Right atrium auricular region (tissue), 2 donors: ENCODE measurements at regions not wholly inside any gene's neighbourhood (a gene's known extent, or its start where the extent isn't known, plus 50 kb on each side); places are given as distances from the start of the nearest gene placed in this dataset.

Experiments
- DNase-seq: peaks from one replicate; pipeline ENCODE4 v3.0.0-alpha.2; 2019; ENCODE audit warnings: low spot score
- H3K27ac ChIP-seq, 2 donors: fragments of 200-600 bp; sonication (generic); 1 replicate in 1 of 2; 2 replicates in 1 of 2; pipeline ENCODE4 v1.5.1; 2016 to 2019
- H3K27me3 ChIP-seq, 2 donors: fragments of 200-600 bp; sonication (generic); one replicate each; pipeline versions ENCODE4 v1.5.1 to v1.6.0; 2017 to 2019
- H3K36me3 ChIP-seq: fragments of 200-600 bp; sonication (generic); one replicate; pipeline ENCODE4 v1.5.1; 2016
- H3K4me1 ChIP-seq, 2 donors: fragments of 200-600 bp; sonication (generic); one replicate each; pipeline versions ENCODE4 v1.5.1 to v1.6.0; 2017 to 2019
- H3K4me3 ChIP-seq, 2 donors: fragments of 200-600 bp; sonication (generic); 1 replicate in 1 of 2; 2 replicates in 1 of 2; pipeline ENCODE4 v1.5.1; 2017 to 2019; ENCODE audit warnings: mild to moderate bottlenecking in 1 of 2, moderate library complexity in 1 of 2
- H3K9me3 ChIP-seq, 2 donors: fragments of 200-600 bp; sonication (generic); one replicate each; pipeline ENCODE4 v1.5.1; 2019
- TF ChIP-seq, protein P1 (sequence below), 2 donors: fragments of 200-600 bp; sonication (generic); IDR thresholded peaks; one replicate each; pipeline ENCODE4 v1.5.1; 2019; ENCODE audit warnings: antibody characterized with exemption in 2 of 2

DNA sequence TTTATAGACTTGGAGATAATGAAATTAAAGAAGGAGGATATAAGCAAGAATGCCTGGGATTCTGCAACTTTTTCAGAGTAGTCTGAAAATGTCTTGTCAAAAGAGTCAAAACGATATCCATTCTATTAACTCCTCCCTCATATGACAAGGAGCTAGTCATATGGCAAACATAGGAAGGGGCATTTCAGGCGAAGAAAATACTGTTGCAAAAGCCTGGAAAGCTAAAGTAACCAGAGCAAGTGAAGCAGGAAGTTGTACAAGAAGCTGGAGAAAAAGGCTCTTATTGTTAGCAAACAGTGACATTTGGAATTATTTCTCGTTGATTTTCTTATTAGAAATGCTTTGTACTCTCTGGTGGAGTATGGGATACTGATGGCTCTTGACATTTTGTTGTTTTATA, 94.0 kb upstream of the PTPRD start:
- Histone ChIP-seq H3K27ac (no peak overlapping the region), H3K4me1 (no peaks in the 10 kb centered on the region), H3K4me3 (no peak overlapping the region), H3K36me3 (no peaks in the 10 kb centered on the region), H3K27me3 (no peaks in the 10 kb centered on the region), H3K9me3 (no peaks in the 10 kb centered on the region)
- TF ChIP-seq, protein P1, sequence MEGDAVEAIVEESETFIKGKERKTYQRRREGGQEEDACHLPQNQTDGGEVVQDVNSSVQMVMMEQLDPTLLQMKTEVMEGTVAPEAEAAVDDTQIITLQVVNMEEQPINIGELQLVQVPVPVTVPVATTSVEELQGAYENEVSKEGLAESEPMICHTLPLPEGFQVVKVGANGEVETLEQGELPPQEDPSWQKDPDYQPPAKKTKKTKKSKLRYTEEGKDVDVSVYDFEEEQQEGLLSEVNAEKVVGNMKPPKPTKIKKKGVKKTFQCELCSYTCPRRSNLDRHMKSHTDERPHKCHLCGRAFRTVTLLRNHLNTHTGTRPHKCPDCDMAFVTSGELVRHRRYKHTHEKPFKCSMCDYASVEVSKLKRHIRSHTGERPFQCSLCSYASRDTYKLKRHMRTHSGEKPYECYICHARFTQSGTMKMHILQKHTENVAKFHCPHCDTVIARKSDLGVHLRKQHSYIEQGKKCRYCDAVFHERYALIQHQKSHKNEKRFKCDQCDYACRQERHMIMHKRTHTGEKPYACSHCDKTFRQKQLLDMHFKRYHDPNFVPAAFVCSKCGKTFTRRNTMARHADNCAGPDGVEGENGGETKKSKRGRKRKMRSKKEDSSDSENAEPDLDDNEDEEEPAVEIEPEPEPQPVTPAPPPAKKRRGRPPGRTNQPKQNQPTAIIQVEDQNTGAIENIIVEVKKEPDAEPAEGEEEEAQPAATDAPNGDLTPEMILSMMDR (IDR thresholded peaks at IDR 0.05), result no peak
- DNase-seq, result no peak

DNA sequence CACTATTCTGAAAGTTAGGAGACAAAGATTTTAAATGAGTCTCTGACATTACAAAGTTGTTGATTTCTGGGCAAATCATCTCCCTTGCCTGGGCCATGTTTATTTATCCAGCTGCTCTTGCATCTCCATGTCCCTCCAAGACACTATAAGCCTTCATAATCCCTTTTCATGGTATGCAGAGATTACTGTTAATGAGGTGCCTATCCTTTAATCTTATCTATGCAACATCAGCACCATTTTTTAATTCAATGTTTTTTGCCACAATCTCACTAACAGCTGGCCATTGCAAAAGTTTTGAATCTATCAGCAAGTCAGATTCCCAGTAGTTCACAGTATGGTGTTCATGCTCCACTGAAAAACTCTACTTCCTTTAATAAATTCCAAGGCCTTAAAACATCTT, 108.5 kb upstream of the PTPRD start:
- H3K27ac ChIP-seq, result no peak overlapping the region
- H3K27me3 ChIP-seq, result no peaks in the 10 kb centered on the region
- H3K4me3 ChIP-seq, result no peak overlapping the region
- no peak for DNase-seq
- H3K36me3 ChIP-seq, result no peaks in the 10 kb centered on the region
- TF ChIP-seq, protein P1 (IDR thresholded peaks at IDR 0.05), result no peak
- H3K9me3 ChIP-seq, result no peaks in the 10 kb centered on the region
- no peaks in the 10 kb centered on the region for H3K4me1 ChIP-seq

DNA sequence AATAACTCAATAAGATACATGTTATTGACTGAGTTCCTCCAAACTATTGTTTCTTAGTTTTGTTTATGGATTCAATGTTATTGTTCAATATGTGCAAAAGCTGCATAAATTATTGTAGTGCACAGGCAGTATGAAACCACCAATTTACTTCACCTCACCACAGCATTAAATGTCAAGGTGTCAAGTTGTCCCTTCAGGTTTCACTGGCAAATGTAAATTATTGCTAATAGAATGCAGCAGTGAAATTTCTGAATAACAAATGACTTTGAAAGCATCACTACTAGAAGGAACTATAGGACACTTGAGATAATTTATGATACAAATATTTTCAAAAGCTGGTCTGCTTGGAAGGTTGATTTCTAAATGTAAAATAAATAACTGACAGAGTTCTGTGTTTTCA, 116.4 kb upstream of the PTPRD start:
- H3K4me3 ChIP-seq, result no peak overlapping the region
- TF ChIP-seq, protein P1 (IDR thresholded peaks at IDR 0.05), result no peak
- no peaks in the 10 kb centered on the region for H3K4me1 ChIP-seq
- H3K9me3 ChIP-seq, result no peaks in the 10 kb centered on the region
- no peaks in the 10 kb centered on the region for H3K36me3 ChIP-seq
- DNase-seq, result no peak
- no peak overlapping the region for H3K27ac ChIP-seq
- no peaks in the 10 kb centered on the region for H3K27me3 ChIP-seq

DNA sequence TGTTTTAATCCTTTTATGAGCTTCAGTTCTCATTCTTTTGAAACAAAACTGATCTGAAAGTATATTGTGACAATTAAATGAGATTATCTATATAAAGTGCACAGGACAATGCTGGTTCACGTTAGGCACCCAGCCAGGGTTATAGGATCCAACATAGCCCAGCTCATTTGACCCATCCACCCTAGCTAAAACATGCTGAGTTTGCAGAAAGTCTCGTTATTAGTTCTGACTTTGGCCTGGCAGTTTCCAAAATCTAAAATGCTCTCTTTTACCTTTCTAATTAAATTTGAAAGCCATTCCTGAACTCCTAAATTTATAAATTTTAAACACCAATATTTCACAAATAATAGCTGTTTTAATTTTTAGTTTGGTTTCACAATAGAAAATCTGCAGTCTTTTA, 131.9 kb upstream of the PTPRD start:
- H3K9me3 ChIP-seq, result no peaks in the 10 kb centered on the region
- H3K36me3 ChIP-seq, result no peaks in the 10 kb centered on the region
- no peaks in the 10 kb centered on the region for H3K4me1 ChIP-seq
- H3K4me3 ChIP-seq, result no peak overlapping the region
- TF ChIP-seq, protein P1 (IDR thresholded peaks at IDR 0.05), result no peak
- no peak for DNase-seq
- no peaks in the 10 kb centered on the region for H3K27me3 ChIP-seq
- no peak overlapping the region for H3K27ac ChIP-seq

DNA sequence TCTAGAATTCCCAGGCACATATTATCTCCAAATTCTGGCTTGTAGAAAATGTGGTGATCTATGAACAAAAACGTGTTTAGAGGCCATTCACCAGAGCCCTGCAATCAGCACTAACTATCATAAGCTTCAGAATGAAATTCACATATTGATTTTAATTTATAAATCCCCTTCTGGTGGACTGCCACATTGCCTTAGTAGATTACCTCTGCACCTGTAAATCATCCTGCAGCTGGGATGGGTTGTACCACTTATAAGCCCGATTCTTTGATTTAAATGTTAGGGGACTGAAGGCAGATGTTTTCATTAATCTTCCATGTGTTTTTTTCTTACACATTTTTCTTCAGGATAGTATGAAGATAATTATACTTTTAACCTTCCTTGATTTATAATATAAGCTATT, 140.7 kb upstream of the PTPRD start:
- H3K36me3 ChIP-seq, result no peaks in the 10 kb centered on the region
- peaks cover 0 to 8% of the 10 kb centered on the region in 2 donors for H3K9me3 ChIP-seq
- H3K27me3 ChIP-seq, result no peaks in the 10 kb centered on the region
- no peak for DNase-seq
- TF ChIP-seq, protein P1 (IDR thresholded peaks at IDR 0.05), result no peak
- no peaks in the 10 kb centered on the region for H3K4me1 ChIP-seq
- no peak overlapping the region for H3K27ac ChIP-seq
- no peak overlapping the region for H3K4me3 ChIP-seq

DNA sequence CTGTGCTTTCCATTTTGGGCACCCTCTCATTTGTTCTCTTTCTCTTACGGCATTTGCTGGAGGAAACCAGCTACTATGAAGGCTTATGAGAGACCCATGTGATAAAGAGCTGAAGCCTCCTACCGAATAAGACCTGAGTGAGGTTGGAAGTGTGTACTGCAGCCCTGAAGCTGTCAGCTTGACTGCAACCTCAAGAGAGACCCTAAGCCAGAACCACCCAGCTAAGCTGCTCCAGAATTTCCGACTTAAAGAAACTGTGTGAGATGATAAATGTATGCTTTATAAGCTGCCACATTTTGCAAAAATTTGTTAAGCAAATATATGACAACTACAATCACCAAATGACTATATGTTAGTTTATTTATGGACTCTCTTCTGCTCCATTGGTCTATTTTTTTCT, 151.7 kb upstream of the PTPRD start:
- no peaks in the 10 kb centered on the region for H3K9me3 ChIP-seq
- no peaks in the 10 kb centered on the region for H3K36me3 ChIP-seq
- no peak for DNase-seq
- H3K4me3 ChIP-seq, result no peak overlapping the region
- no peaks in the 10 kb centered on the region for H3K4me1 ChIP-seq
- TF ChIP-seq, protein P1 (IDR thresholded peaks at IDR 0.05), result no peak
- no peaks in the 10 kb centered on the region for H3K27me3 ChIP-seq
- no peak overlapping the region for H3K27ac ChIP-seq
